Right lung (tissue), 2 donors: ENCODE measurements at regions not wholly inside any gene's neighbourhood (a gene's known extent, or its start where the extent isn't known, plus 50 kb on each side); places are given as distances from the start of the nearest gene placed in this dataset.
A peak's percentile ranks its signal among the peaks of the same experiment; 100 is the strongest.
"Not testable (repeated sequence)": the region's sequence is repeated elsewhere in the genome, so short reads cannot be mapped to it uniquely, and the experiment has no call there.

Experiments used
- DNase-seq, 2 donors: peaks; one replicate each; pipeline ENCODE4 v3.0.0-alpha.2; 2013

DNA sequence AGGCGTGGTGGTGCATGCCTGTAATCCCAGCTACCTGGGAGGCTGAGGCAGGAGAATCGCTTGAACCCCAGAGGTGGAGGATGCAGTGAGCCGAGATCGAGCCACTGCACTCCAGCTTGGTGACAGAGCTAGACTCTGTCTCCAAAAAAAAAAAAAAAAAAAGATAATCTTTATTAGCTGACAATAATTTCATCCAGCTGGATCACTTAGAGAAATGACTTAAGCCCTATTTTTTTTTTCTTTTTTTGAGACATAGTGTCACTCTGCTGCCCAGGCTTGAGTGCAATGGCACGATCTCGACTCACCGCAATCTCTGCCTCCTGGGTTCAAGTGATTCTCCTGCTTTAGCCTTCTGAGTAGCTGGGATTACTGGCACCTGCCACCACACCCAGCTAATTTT, 51.6 kb upstream of the MAP4K4 start:
- DNase-seq, result peak in 1 of 2 donors; percentile 8

DNA sequence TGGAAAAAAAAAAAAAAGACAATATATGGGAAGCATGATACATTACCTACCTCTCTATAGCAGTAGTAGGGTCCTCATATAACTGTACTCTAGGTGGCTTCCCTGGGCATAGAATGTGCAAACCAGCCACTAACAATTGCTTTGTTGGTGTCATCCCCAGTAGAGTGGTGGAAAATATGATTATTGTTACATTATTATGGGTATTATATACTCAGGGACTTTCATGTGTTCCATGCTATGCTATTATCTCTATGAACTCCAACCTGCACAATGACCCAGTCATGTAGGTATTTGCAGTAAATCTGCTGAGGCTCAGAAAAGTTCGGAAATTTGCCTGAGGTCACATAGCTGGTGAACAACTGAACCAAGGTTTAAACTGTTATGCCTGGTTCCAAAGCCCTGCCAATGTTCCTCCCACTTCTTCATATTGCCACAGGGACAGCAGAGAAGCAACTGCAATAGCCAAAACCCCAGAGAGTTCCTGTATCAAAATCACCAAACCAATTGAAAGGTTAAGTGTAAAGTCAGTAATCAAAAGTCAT, 52.6 kb upstream of the MAP4K4 start:
- DNase-seq, result no peak

DNA sequence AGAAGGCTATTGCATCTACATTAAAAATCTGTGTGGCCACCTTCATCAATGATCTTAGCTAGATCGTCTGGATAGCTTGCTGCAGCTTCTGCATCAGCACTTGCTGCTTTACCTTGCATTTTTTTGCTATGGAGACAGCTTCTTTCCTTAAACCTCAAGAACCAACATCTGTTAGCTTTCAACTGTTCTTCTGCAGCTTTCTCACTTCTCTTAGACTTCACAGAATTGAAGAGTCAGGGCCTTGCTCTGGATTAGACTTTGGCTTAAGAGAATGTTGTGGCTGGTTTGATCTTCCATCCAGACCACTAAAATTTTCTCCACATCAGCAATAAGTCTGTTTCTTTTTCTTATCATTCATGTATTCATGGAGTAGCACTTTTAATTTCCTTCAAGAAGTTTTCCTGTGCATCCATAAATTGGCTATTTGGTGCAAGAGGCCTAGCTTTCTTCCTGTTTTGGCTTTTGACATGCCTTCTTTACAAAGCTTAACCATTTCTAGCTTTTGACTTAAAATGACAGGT, 54.4 kb upstream of the MAP4K4 start:
- no peak for DNase-seq

DNA sequence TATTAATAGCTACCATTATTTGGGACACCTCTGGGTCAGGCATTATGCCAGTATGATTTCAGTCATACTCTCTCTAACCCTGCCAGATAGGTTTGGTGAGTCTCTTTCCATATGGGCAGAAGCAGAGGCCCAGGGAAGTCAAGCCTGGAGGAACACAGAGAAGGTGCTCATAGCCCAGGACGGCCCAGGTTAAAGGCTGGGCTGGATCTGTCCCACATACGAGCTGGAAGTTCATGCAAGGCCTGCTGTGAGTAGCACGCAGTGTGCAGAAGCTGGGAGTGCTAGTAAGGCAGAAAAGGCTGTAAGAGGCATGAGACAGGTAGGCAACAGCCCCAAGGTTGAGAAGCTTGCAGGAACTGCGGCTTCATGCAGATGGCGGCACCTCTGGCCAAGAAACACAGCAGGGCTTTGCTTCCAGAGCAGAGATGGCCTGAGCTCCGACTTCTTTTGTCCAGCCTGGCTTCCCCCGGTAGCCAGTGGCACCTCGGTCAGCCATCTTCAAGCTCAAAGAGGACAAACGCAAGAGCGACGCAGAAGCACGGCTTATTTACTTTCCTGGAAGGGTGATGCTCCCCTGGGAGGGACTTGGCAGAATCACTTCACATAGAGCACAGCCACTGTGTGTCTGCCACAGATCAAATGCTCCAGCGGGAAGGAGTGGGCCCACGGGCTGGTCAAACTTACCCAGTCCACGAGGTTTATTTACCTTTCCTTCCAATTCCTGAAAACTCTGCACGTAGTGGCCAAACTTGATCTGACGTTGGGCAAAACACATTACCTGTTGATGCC, 58.5 kb upstream of the MAP4K4 start:
- DNase-seq, result no peak

DNA sequence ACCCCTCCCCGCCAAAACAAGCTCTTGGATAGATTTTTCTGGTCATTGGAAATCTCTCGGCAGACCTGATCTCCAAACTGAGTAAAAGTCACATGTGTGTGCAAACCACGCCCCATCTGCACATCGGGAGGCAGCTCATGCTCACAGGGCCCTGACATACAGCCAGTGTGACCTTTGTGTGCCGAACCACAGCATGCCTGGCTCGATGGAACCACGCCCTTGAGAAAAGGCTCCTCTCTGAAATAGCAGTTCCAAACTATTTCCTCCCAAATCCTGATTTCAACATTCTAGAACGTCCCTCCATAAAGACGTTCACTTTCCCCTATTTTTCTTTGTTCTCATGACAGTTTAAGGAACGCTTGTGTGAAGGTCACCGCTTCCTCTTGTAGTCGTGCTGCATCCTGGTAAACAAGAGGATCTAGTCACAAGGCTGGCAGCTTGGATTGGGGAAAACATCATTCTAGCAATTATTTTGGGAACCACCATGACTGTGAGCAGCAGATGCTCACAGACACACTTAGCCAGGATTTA, 59.3 kb upstream of the MAP4K4 start:
- DNase-seq, result no peak

DNA sequence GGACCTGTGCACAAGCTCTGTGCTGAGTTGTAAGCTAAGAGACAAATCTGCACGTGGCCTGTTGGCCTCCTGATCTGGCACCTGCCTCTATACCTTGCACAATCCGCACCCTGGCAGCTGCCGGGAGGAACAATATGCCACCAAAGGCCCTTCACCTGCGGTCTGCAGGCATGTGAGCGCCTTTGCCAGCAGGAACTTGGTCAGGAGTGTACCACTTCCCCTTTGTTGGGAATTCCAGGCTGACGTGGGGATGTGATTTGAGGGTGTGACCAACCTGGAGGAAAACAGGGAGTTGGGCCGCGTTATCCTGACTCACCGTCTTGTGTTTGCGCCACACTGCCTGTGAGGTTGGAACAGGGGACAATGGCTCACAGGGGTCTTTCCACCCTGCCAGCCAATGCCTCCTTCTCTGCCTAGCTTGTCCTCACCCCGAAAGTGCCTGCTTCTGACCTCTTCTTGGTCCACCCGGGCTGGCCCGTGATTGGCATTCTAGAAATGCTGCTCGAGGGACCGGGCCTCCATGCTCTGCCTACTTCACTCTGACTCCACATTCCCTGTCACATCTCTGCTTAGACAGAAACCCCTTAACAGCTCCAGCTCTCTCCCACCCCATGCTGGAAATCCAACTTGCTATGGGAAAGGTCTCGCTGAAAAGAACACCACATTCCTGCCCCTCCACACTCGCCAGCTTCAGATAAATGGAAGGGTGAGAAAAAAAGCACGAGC, 67.1 kb upstream of the MAP4K4 start:
- DNase-seq, result no peak

DNA sequence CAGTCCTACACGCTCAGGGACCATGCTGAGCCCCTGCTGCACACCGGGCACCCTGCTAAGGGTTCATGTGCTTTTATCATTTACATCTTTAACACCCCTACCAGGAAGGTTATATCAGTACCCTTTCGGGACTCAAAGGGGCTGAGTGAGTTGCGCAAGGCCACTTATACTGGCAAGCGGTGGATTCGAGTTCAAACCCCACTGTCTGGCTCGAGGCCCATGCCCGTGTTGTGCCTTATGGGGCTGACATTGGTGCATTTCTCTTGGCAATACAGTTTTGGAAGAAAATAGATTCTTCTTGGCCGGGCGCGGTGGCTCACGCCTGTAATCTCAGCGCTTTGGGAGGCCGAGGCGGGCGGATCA, 69.5 kb upstream of the MAP4K4 start:
- no peak for DNase-seq

DNA sequence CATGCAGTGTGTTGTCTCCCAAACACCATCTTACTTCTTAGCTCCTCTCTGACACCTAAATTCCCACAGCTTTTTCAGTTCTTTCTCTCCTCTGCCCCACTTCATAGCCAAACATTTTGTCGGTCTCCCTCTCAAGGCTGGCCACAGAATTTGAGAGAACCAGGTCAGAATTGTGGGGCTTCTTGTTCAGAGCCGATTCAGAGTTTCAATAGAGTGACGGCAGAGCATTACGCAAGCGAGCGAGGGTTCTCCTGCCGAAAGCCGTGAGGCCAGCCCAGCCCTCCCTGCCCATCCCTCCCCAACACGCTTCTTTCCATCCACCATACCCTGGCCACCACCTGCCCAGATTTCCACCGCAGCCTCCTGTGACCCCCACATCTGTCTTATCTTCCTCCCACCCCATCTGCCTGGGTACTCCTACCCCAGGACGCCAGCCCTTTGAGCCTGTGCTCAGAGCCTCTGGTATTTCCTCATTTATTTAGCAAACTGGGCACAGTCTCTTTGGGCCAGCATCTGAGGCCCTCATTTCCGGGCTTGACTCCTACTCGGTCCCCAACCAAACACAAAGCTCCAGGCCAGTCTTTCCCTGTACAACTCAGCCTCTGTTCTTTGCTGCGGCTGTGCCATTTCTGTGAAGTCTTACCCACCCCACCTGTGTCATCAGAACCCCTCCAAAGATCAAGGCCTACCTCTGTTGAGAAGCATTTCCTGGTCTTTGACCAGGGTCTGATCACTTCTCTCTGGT, 70.0 kb upstream of the MAP4K4 start:
- no peak for DNase-seq

DNA sequence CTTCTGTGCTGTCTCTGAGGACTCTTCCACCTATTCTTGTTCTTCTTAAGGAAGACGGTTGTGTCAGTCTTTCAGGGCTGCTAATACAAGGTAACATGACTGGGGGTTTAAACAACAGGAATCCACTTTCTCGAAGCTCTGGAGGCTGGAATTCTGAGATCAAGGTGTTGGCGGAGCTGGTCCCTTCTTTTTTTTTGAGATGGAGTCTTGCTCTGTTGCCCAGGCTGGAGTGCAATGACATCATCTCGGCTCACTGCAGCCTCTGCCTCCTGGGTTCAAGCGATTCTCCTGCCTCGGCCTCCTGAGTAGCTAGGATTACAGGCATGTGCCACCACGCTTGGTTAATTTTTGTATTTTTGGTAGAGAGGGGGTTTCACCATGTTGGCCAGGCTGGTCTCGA, 71.7 kb upstream of the MAP4K4 start:
- DNase-seq, result not testable (repeated sequence)

DNA sequence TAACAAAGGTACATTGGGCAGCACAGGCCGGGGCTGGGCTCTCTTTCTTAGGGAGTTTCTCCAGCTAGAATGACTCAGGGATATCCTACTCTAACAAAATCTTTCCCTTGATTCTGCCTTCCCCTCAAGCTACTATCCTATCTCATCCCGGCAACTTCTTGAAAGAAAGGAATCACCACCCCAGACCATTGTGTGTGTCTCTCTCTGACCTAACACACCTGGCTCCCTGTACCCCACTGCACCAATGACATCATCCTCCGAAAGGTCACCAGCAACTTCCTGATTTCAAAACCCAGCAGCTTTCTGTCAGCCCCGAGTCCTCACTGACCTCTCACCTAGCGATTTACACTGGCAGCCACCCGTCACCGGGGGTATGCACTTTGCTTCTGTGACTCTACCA, 72.1 kb upstream of the MAP4K4 start:
- no peak for DNase-seq

DNA sequence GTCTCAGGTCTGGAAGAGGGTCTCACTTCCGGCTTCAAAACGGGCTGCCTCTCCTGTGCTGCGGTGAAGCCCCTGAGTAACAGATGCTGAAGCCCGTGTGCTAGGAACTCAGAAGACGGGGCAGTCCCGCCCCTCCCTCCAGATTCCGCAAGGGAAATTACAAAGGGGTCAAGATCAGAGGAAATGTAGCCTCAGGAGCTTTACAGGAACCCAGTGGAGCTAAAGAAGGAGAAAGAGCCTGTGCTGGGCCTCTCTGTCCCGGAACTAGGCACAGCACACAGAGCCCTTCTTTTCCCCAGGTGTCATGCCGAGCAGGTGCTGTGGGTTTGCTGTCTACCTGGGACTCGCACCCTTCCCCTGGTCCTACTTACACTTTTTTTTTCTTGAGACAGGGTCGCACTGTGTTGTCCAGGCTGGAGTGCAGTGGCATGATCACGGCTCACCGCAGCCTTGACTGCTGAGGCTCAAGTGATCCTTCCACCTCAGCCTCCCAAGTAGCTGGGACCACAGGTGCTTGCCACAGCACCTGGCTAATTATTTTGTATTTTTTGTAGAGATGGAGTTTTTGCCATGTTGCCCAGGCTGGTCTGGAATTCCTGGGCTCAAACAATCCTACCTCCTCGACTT, 72.7 kb upstream of the MAP4K4 start:
- DNase-seq, result no peak

DNA sequence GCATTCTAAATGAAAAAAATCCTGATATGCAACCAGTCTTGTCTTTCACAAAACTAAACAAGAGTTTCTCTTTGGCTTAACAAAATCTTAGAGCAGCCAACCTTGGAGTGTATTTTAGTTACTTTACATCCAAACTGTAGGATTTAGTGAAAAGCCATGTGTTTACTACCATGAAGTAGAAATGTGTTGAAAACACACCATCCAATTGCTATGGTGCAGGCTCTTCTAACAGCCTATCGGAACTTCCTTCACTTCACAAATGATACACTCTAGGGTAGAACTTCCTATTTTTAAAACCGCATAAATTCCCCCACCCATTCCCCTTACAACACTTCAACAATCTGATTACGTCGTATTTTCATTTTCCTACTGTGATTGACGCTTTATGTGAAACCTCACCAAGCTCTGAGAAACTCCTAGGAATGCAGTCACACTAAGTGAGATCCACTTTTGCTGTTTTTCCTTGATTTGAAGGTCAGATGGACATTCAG, 74.4 kb upstream of the MAP4K4 start:
- no peak for DNase-seq

DNA sequence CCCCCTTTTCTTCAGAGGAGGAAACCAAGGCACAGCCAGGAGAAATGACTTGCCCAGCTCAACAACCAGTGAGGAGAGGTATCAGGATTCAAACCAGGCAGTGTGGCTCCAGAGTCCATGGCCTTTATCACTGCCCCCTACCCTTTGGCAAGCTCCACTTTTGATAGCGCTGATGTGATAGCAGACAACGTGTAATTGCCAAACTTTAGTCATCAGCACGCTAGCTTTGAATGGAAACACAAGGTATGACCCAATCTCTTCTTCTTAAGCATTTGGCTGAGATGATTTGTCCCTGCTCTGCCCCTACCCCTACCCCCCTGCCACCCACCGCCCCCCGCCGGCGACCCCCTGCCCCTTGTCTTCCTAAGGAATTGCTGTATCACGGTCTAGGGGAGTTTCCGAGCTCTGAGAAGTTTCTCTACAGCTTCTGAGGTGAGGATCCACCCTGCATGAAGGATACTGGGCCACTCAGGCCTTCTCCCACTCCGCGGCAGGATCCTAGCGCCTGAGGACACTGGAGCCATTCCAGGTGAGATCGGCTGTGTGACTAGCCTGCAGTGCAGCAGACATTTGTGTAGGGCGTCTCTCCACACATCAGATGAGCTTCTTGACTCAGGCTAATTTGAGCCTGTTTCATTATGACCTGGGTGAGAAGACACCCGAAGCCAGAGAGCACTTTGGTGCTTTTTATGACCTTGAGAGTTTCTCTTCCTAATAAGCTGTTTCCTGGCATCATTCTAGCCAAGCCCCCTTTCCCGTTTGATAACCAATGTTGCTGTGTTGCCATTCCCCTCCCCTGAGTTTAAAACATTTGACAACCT, 75.1 kb upstream of the MAP4K4 start:
- DNase-seq, result no peak

DNA sequence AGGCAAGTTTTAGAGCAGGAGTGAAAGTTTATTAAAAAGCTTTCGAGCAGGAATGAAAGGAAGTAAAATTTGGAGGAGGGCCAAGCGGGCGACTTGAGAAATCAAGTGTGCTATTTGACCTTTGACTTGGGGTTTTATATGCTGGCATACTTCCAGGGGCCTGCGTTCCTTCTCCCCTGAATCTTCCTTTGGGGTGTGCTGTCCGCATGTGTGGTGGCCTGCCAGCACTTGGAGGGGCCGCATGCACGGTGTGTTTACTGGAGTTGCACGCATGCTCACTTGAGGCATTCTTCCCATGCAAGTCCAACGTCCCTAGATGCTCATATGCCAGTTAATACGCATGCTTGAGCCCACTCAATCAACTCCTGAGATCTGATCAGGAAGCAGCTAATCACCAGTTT, 78.3 kb upstream of the MAP4K4 start:
- DNase-seq, result peak; percentile 52 to 65

DNA sequence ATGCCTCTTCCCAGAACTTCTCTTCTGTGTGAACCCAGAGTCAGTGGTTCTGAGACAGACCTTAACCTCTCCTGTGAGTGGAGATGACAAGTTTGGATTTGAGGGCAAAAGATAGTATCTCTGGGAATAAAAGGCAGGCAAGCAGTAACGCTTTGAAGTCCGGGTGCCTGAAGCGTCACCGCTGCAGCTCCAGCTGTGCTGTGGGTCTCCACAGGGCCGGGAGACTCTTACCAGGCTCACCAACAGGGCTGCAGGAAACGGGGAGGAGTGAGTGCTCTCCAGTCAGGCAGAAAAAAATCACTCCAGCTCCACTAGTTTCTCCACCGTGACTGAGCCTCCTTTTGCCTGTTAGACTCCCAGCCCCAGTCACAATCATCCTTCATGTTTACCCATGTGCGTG, 79.7 kb upstream of the MAP4K4 start:
- DNase-seq, result no peak

DNA sequence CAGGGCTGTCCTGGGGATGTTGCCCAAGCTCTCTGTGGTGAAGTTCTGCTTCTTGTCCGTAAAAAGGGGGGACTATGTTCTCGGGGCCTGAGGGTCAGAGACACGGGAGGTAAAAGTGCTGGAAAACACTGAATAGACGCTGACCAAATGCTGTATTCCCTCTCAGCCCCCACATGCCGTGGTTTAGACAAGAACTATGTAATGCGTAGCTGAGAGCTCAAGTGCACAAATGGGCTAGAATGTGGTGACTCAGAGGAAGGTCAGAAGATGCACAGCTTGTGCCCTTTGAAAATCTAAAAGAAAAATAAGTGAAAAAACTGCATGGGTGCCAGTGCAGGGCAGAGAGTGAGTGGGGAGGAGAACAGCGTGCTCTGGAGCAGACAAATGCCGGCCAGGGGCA, 80.3 kb upstream of the MAP4K4 start:
- no peak for DNase-seq

DNA sequence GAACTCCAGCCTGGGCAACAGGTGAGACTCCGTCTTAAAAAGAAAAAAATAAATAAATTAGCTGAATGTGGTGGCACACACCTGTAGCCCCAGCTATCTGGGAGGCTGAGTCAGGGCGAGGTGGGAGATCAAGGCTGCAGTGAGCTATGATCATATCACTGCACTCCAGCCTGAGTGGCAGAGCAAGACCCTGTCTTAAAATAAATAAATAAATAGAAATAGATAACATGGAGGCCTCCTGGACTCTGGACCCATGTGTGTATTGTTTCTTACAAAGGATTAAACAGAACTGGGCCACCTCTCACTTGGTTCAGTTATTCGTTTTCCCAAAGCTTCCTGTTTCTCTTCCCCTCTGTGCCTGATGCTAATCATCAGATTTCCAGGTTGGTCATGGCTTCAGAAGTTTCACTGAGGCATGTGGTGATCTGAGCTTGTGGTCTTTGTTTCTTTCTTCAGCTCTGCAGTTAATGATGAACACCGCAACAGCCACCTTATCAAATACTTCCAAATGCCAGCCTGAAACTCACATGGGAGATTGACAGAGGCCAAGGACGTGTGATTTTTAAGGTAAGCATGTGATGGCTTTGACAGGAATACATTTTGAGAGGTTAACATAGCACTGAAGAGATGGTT, 83.3 kb upstream of the MAP4K4 start:
- no peak for DNase-seq

DNA sequence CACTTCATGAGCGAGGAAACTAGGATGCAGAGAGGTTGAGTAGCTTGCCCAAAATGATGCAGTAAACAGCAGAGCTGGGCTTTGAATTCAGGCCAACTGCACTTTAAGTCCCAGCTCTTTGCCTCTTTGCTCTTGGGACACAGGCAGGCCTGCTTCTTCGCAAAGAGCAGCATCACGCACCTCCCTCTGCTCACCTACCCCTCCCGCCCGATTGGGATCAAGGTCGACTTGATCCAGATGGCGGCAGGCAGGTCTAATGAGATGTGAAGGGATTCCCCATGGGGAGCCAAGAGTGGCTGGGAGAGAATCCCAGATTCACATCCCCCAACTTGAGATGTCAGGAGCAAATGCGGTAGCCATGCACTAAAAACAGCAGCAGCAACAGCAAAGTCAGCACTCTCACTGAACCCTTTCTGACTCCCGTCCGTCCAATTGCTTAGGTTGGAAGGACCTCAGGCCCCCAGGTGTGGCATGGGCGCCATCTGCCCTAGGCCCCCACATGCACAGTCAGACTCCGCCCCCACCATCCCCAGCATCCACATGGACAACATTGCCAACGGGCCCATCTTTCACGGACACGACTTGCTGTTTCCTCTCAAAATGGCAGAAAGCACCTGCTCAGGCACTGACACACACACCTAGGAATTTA, 84.3 kb upstream of the MAP4K4 start:
- peak in 1 of 2 donors; percentile 10 for DNase-seq

DNA sequence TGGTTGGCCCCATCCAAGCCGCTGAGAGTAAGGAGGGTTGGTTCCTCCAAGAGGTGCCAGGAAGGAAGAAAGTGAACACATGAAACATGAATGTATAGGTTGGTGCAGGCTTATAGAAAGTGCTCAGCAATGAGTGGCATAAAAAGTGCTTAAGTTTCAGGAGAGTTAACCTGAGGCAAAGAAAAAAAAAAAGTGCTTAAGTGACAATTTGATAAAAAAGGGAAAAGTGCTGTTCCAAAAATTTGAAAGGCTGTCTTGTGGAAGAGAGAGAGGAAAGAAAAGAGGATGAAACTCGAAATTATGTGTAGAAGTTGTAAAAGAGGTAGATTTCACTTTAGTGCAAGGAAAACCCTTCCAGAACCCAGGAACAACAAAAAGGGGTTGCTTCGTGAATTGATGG, 85.5 kb upstream of the MAP4K4 start:
- no peak for DNase-seq
